DOHH2 (cell line): ENCODE measurements at regions not wholly inside any gene's neighbourhood (a gene's known extent, or its start where the extent isn't known, plus 50 kb on each side); places are given as distances from the start of the nearest gene placed in this dataset.

Source experiments
- CTCF ChIP-seq: fragments of 200-600 bp; sonication (generic); IDR thresholded peaks from one replicate; pipeline ENCODE4 v1.5.1; 2014; ENCODE audit warnings: antibody characterized with exemption, mild to moderate bottlenecking, low read depth, low read length; ENCODE audit not compliant: poor library complexity, severe bottlenecking
- EZH2phosphoT487 ChIP-seq: fragments of 200-600 bp; sonication (generic); IDR thresholded peaks from 2 replicates; pipeline ENCODE4 v1.6.1; 2017; ENCODE audit warnings: borderline replicate concordance, mild to moderate bottlenecking, antibody characterized with exemption, low read length, moderate library complexity, mixed read lengths

GRCh38 chr4:79247695-79248394 is 78.0 kb downstream of the NAA11 start:
- TF ChIP-seq CTCF (no peak), EZH2phosphoT487 (no peak)
